Upper lobe of left lung (tissue), 4 donors: ENCODE measurements at regions not wholly inside any gene's neighbourhood (a gene's known extent, or its start where the extent isn't known, plus 50 kb on each side); places are given as distances from the start of the nearest gene placed in this dataset.

Source experiments
- EP300 ChIP-seq, 4 donors: sonication (generic); formaldehyde crosslinking; IDR thresholded peaks; one replicate each; pipeline ENCODE4 v1.5.1; 2017; ENCODE audit warnings: antibody characterized with exemption in 4 of 4, control low read depth in 2 of 4
- POLR2A ChIP-seq, 4 donors: fragments of 450-650 bp; IDR thresholded peaks; one replicate each; pipeline ENCODE4 v1.5.1; 2016 to 2017; ENCODE audit warnings: antibody characterized with exemption in 4 of 4, mild to moderate bottlenecking in 2 of 4
- POLR2AphosphoS5 ChIP-seq, 2 donors: sonication (generic); formaldehyde crosslinking; IDR thresholded peaks; one replicate each; pipeline ENCODE4 v1.5.1; 2017; ENCODE audit warnings: antibody characterized with exemption in 2 of 2
- TF ChIP-seq, protein P1 (sequence below), 6 experiments: fragments of 450-650 bp in 4 of 6; fragments of 200-600 bp in 2 of 6; sonication (generic) in 2 of 6; IDR thresholded peaks; one replicate each; pipeline ENCODE4 v1.5.1; 2016 to 2019; ENCODE audit warnings: antibody characterized with exemption in 6 of 6

DNA sequence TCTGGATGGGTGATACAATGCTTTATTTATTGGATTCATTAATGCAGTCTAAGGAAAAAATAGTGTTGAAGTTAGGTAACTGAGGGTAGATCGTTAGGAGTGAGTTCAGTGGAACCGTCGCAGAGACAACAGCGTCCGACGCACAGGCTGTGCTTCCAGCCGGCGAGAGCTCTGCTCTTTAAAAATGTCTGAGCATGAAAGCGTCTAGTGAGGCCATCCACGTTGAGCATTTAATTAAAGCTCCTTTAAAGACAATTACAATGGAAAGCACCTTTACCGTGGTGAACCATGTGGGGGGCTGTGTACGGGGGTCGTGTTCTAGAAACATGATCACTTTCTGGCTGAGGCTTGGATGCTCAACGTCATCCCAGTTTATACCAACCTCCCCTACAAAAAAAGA lies 822.7 kb downstream of the GALR1 start:
- TF ChIP-seq POLR2AphosphoS5 (IDR thresholded peaks at IDR 0.05) (no peak), POLR2A (IDR thresholded peaks at IDR 0.05) (no peak), EP300 (IDR thresholded peaks at IDR 0.05) (no peak)
- TF ChIP-seq, protein P1, sequence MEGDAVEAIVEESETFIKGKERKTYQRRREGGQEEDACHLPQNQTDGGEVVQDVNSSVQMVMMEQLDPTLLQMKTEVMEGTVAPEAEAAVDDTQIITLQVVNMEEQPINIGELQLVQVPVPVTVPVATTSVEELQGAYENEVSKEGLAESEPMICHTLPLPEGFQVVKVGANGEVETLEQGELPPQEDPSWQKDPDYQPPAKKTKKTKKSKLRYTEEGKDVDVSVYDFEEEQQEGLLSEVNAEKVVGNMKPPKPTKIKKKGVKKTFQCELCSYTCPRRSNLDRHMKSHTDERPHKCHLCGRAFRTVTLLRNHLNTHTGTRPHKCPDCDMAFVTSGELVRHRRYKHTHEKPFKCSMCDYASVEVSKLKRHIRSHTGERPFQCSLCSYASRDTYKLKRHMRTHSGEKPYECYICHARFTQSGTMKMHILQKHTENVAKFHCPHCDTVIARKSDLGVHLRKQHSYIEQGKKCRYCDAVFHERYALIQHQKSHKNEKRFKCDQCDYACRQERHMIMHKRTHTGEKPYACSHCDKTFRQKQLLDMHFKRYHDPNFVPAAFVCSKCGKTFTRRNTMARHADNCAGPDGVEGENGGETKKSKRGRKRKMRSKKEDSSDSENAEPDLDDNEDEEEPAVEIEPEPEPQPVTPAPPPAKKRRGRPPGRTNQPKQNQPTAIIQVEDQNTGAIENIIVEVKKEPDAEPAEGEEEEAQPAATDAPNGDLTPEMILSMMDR (IDR thresholded peaks at IDR 0.05) = no peak
